Upper lobe of left lung (tissue), 6 donors: ENCODE measurements at regions not wholly inside any gene's neighbourhood (a gene's known extent, or its start where the extent isn't known, plus 50 kb on each side); places are given as distances from the start of the nearest gene placed in this dataset.

Experiments
- ATAC-seq, 2 donors: fragments of 200-7000 bp; cut with Tn5 transposase; one replicate each; pipeline ENCODE4 v1.9.1; 2022; ENCODE audit warnings: mild to moderate bottlenecking in 2 of 2, moderate library complexity in 2 of 2; ENCODE audit not compliant: low FRiP score in 2 of 2
- DNase-seq, 2 donors: peaks; one replicate each; pipeline ENCODE4 v3.0.0-alpha.2; 2019 to 2020
- H3K27ac ChIP-seq, 4 donors: fragments of 200-600 bp; sonication (generic); one replicate each; pipeline ENCODE4 v1.5.1; 2016 to 2019
- H3K27me3 ChIP-seq, 4 donors: fragments of 200-600 bp; sonication (generic); one replicate each; pipeline ENCODE4 v1.5.1; 2017 to 2019
- H3K36me3 ChIP-seq, 4 donors: fragments of 200-600 bp; sonication (generic); one replicate each; pipeline ENCODE4 v1.5.1; 2016 to 2019
- H3K4me1 ChIP-seq, 4 donors: fragments of 200-600 bp; sonication (generic); one replicate each; pipeline ENCODE4 v1.5.1; 2018 to 2019
- H3K4me3 ChIP-seq, 4 donors: fragments of 200-600 bp; sonication (generic); one replicate each; pipeline ENCODE4 v1.5.1; 2017 to 2019; ENCODE audit warnings: mild to moderate bottlenecking in 2 of 4, moderate library complexity in 1 of 4
- H3K9me3 ChIP-seq, 4 donors: fragments of 200-600 bp; sonication (generic); one replicate each; pipeline ENCODE4 v1.5.1; 2018 to 2019
- CTCF ChIP-seq, 6 experiments: fragments of 450-650 bp in 4 of 6; fragments of 200-600 bp in 2 of 6; sonication (generic) in 2 of 6; IDR thresholded peaks; one replicate each; pipeline ENCODE4 v1.5.1; 2016 to 2019; ENCODE audit warnings: antibody characterized with exemption in 6 of 6
- EP300 ChIP-seq, 4 donors: sonication (generic); formaldehyde crosslinking; IDR thresholded peaks; one replicate each; pipeline ENCODE4 v1.5.1; 2017; ENCODE audit warnings: antibody characterized with exemption in 4 of 4, control low read depth in 2 of 4
- POLR2A ChIP-seq, 4 donors: fragments of 450-650 bp; IDR thresholded peaks; one replicate each; pipeline ENCODE4 v1.5.1; 2016 to 2017; ENCODE audit warnings: antibody characterized with exemption in 4 of 4, mild to moderate bottlenecking in 2 of 4
- POLR2AphosphoS5 ChIP-seq, 2 donors: sonication (generic); formaldehyde crosslinking; IDR thresholded peaks; one replicate each; pipeline ENCODE4 v1.5.1; 2017; ENCODE audit warnings: antibody characterized with exemption in 2 of 2
- WGBS, 2 donors: methylation state at CpG; one replicate each; pipeline ENCODE4 v1.1.5; 2017 to 2018; 5-methylcytosine and 5-hydroxymethylcytosine counted together
- donor health status: DM: no; HTN: no; CAD: no; lungs with moderate emphysema.
- donor health status: DM: no; HTN: yes; CAD: no; lungs with severe emphysema.

- H3K4me3 ChIP-seq: no peak overlapping the region
- H3K27me3 ChIP-seq: no peaks in the 10 kb centered on the region
- H3K9me3 ChIP-seq: no peaks in the 10 kb centered on the region
- WGBS, 2 donors: 68 to 73% methylated on average over 2 of the region's 2 CpGs
- no peaks in the 10 kb centered on the region for H3K36me3 ChIP-seq
- no peak for TF ChIP-seq POLR2A (IDR thresholded peaks at IDR 0.05)
- no peak for TF ChIP-seq EP300 (IDR thresholded peaks at IDR 0.05)
- no peak for TF ChIP-seq POLR2AphosphoS5 (IDR thresholded peaks at IDR 0.05)
- ATAC-seq: no peak
- DNase-seq: no peak
- H3K27ac ChIP-seq: no peak overlapping the region
- H3K4me1 ChIP-seq: no peaks in the 10 kb centered on the region
Measured at GRCh38 chr4:79224777-79225104, 101.1 kb downstream of the NAA11 start.

DNA sequence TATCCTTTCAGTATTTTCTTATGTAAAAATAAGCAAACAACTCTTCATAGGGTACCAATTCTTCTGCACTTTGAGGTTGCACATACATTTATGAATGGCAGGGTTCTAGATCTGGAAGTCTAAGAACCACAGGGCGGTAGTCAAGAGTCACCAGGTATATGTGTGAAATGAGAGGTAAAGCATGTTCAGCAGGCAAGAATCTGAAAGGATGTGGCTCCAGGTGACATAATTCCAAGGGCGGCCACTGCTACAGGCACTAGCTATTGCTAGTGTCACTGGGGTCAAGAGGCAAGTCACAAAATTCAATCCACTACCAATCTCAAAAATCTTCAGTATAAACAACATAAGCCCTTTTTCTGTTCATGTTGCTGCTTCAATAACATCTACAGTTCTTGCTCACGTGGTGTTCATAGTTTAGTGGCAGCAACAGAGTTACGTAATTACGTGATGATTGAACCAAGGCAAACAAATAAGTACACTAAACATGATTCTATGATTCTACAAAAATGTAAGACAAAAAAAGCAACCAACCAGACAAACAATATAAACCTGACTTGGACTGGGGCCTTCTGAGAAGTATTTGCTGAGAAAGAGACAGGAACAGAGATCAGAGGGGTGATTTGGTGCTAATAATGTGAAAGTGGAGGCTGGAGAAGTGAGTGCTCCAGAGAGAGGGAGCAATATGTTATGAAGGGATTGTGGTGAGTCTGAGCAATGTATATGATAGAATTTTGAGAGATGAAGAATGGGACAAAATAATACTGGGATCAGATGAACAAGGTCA lies 101.7 kb downstream of the NAA11 start:
- Histone ChIP-seq H3K4me1 (no peaks in the 10 kb centered on the region), H3K27me3 (no peaks in the 10 kb centered on the region), H3K27ac (no peak overlapping the region), H3K36me3 (no peaks in the 10 kb centered on the region), H3K9me3 (no peaks in the 10 kb centered on the region), H3K4me3 (no peak overlapping the region)
- DNase-seq (no peak), ATAC-seq (no peak)
- 77% methylated on average over 5 of the region's 5 CpGs for WGBS, 2 donors
- TF ChIP-seq CTCF (IDR thresholded peaks at IDR 0.05): no peak
- no peak for TF ChIP-seq POLR2AphosphoS5 (IDR thresholded peaks at IDR 0.05)
- no peak for TF ChIP-seq POLR2A (IDR thresholded peaks at IDR 0.05)
- no peak for TF ChIP-seq EP300 (IDR thresholded peaks at IDR 0.05)

GRCh38 chr4:79217025-79217424 lies 108.8 kb downstream of the NAA11 start:
- Histone ChIP-seq H3K9me3 (no peaks in the 10 kb centered on the region), H3K4me1 (no peaks in the 10 kb centered on the region), H3K4me3 (no peak overlapping the region), H3K36me3 (no peaks in the 10 kb centered on the region), H3K27ac (no peak overlapping the region), H3K27me3 (no peaks in the 10 kb centered on the region)
- DNase-seq: no peak
- ATAC-seq: no peak
- TF ChIP-seq EP300 (IDR thresholded peaks at IDR 0.05): no peak
- no peak for TF ChIP-seq POLR2AphosphoS5 (IDR thresholded peaks at IDR 0.05)
- TF ChIP-seq CTCF (IDR thresholded peaks at IDR 0.05): no peak
- TF ChIP-seq POLR2A (IDR thresholded peaks at IDR 0.05): no peak

DNA sequence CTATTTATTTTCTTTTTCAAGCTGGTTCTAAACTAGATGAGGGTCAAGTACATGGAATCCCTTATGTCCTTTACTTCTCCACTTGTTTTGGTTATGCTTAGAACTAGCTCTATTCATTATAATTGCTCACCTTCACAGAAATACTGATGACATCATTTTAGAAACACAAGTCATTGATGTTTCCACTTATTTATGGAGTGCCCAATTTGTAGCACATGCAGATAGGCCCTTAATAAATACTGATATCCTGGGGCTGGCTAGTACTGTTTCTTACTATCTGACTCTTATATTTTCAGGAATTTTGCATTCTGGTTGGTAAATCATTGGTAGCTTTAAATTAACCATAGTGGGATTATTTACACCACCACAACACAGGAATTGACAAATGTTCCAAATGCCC lies 112.2 kb downstream of the NAA11 start:
- no peaks in the 10 kb centered on the region for H3K4me1 ChIP-seq
- TF ChIP-seq CTCF (IDR thresholded peaks at IDR 0.05) (no peak), POLR2A (IDR thresholded peaks at IDR 0.05) (no peak), POLR2AphosphoS5 (IDR thresholded peaks at IDR 0.05) (no peak), EP300 (IDR thresholded peaks at IDR 0.05) (no peak)
- H3K27ac ChIP-seq: no peak overlapping the region
- ATAC-seq (no peak), DNase-seq (no peak)
- no peaks in the 10 kb centered on the region for H3K9me3 ChIP-seq
- H3K27me3 ChIP-seq: no peaks in the 10 kb centered on the region
- no peak overlapping the region for H3K4me3 ChIP-seq
- H3K36me3 ChIP-seq: no peaks in the 10 kb centered on the region

DNA sequence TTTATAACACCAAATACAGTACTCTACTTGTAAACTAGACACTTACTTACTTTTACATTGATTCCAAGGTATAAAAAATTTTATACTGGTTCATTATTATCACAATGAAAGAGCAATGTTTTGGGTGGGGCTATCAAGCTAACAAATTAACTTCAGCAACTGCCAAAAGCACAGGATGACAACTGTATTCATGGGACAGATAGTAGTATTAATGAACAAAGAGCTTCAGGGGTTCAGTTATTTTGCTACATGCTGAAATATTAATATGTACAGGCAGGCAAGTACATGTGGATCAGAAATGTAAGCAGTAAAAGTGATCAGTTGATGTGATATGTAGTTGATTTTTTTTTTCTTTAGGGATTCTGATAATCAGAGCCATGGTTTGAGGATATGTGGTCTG lies 112.9 kb downstream of the NAA11 start:
- DNase-seq: no peak
- Histone ChIP-seq H3K4me3 (no peak overlapping the region), H3K36me3 (no peaks in the 10 kb centered on the region), H3K27me3 (no peaks in the 10 kb centered on the region), H3K27ac (no peak overlapping the region), H3K9me3 (no peaks in the 10 kb centered on the region), H3K4me1 (no peaks in the 10 kb centered on the region)
- TF ChIP-seq CTCF (IDR thresholded peaks at IDR 0.05): no peak
- TF ChIP-seq POLR2A (IDR thresholded peaks at IDR 0.05): no peak
- TF ChIP-seq POLR2AphosphoS5 (IDR thresholded peaks at IDR 0.05): no peak
- no peak for TF ChIP-seq EP300 (IDR thresholded peaks at IDR 0.05)
- no peak for ATAC-seq
